Fibroblast of lung (primary cell): ENCODE measurements at regions not wholly inside any gene's neighbourhood (a gene's known extent, or its start where the extent isn't known, plus 50 kb on each side); places are given as distances from the start of the nearest gene placed in this dataset.

Experiments
- CTCF ChIP-seq, 2 donors: IDR thresholded peaks in 1 of 2; conservative IDR thresholded peaks in 1 of 2; 1 replicate in 1 of 2; 2 replicates in 1 of 2; pipeline ENCODE4 v1.5.1; 2011 to 2012; ENCODE audit warnings: low read length in 2 of 2, control low read depth in 1 of 2, inconsistent platforms in 1 of 2, low read depth in 1 of 2, mild to moderate bottlenecking in 1 of 2
- EZH2 ChIP-seq: IDR thresholded peaks from 2 replicates; pipeline ENCODE4 v1.5.1; 2012; ENCODE audit warnings: low read length, control low read depth, mild to moderate bottlenecking; ENCODE audit errors: missing control alignments

DNA sequence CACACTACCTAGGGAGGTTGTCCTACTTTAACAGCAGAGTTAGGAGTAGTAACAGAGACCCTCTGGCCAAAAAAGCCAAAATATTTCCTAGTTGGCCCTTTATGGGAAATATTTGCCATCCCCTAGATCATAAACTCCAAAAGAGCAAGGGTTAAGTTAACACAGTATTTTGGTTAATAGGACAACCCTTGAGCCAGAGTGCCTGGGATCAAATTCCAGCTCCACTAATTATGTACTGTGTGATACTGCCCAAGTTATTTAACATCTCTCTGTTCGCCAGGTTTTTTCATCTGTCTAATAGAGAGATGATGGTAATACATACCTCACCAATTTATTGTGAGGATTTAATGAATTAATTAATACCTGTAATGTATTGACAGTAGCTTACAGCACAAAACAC, 767.4 kb downstream of the KCNJ2 start:
- TF ChIP-seq CTCF (conservative IDR thresholded peaks at IDR 0.05 in 1 of 2, IDR thresholded peaks at IDR 0.05 in 1 of 2; ENCODE audit: low read depth in 1 of 2, low read length in 2 of 2) (no peak), EZH2 (no peak)
